ENCODE measurements at regions not wholly inside any gene's neighbourhood (a gene's known extent, or its start where the extent isn't known, plus 50 kb on each side); places are given as distances from the start of the nearest gene placed in this dataset.

GRCh38 chr1:148354284-148354912 lies 128.7 kb downstream of the PPIAL4G start:
- ChIA-PET POLR2A (no interaction called here), SMC1A (ENCODE audit: uncharacterized antibody, unreplicated experiment) (no interaction called here), CTCF (no interaction called here), RAD21 (ENCODE audit: unreplicated experiment) (no interaction called here)
- no peaks in the 10 kb centered on the region for H3K36me3 ChIP-seq (ENCODE audit: control insufficient read depth in 2 of 2, insufficient read depth in 2 of 2, low read length in 1 of 2)
- in situ Hi-C loops (cut with MboI): no loop called here
- H3K9me3 ChIP-seq (replicated peaks; ENCODE audit: control insufficient read depth, insufficient read depth, low read length): no peaks in the 10 kb centered on the region
- WGBS (ENCODE audit: insufficient coverage, insufficient replicate concordance, low lambda C conversion rate, missing lambda C conversion rate): 68% methylated on average over 36 of the region's 36 CpGs
- TF ChIP-seq ZNF687 (IDR thresholded peaks at IDR 0.05) (no peak), IRF4 (IDR thresholded peaks at IDR 0.05; ENCODE audit: low read depth, low read length) (no peak), EZH2 (IDR thresholded peaks at IDR 0.05; ENCODE audit: borderline replicate concordance, control insufficient read depth, low read depth, low read length) (no peak)
- no peak overlapping the region for H2AFZ ChIP-seq (ENCODE audit: control insufficient read depth, low read depth, low read length)
- H3K27me3 ChIP-seq (replicated peaks in 1 of 2; ENCODE audit: control insufficient read depth in 2 of 2, insufficient read depth in 2 of 2, low read length in 1 of 2): peaks cover 5% of the 10 kb centered on the region in 2 experiments; a peak in 2 of 4 replicates
- intact Hi-C loops (cut with micrococcal nuclease; ENCODE audit: unreplicated experiment): no loop called here
- no peak overlapping the region for H3K4me3 ChIP-seq
- H3K9ac ChIP-seq (ENCODE audit: control insufficient read depth, insufficient read depth, low read length): no peak overlapping the region
- FAIRE-seq (no peak), ATAC-seq (no peak), DNase-seq (ENCODE audit: low read depth, low spot score) (no peak)
- no peaks in the 10 kb centered on the region for H3K79me2 ChIP-seq (ENCODE audit: control insufficient read depth, insufficient read depth, low read length)
- H4K20me1 ChIP-seq (ENCODE audit: control insufficient read depth, insufficient read depth): no peaks in the 10 kb centered on the region
- no peak overlapping the region for H3K4me2 ChIP-seq (ENCODE audit: control insufficient read depth, insufficient read depth)
- H3K4me1 ChIP-seq (ENCODE audit: control insufficient read depth, insufficient read depth, low read length): no peaks in the 10 kb centered on the region
- no TSS peak for BruUV-seq (replicated peaks)
- H3K27ac ChIP-seq (ENCODE audit: control insufficient read depth, insufficient read depth): no peak overlapping the region
